ENCODE measurements at regions not wholly inside any gene's neighbourhood (a gene's known extent, or its start where the extent isn't known, plus 50 kb on each side); places are given as distances from the start of the nearest gene placed in this dataset.

DNA sequence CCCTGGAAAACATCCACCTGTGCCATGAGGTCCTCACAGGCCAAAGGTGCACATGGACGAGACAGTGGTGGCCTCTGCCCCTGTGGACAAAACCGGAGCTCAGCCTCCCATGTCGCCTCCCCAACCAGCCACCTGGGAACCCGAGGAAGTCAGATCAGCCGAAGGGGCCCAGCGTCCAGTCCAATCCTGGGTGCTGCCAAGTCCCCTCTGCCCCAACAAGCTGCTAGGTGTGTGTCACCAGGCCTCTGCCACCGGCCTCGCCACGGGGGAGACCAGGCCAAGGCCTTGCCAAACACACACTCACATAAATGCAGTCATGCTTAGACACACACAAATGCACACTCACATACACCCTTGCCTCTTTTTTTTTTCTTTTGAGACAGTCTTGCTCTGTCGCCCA is 167.8 kb downstream of the RBFOX3 start:
- no peak for DNase-seq

- no peak for DNase-seq
These were observed 169.3 kb downstream of the RBFOX3 start for GRCh38 chr17:79441356-79442160.

GRCh38 chr17:79440251-79440650 is 170.6 kb downstream of the RBFOX3 start:
- no peak for DNase-seq

DNA sequence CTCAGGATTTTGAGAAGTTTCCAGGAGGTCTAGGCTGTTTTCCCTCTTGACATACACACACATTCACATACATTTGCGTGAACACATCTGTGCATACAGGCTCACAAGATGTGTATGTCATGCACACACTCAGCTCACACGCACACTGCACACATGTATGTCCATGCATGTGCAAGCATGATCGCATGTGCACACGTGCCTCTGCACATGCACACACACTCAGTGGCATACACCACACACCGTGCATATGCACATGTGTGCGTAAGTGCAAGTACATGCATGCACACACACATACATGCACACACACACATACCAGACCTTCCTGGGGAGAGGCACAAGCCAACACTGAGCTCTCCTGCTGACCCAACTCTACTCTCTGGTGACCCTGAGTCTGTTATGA is 171.4 kb downstream of the RBFOX3 start:
- DNase-seq: no peak

DNA sequence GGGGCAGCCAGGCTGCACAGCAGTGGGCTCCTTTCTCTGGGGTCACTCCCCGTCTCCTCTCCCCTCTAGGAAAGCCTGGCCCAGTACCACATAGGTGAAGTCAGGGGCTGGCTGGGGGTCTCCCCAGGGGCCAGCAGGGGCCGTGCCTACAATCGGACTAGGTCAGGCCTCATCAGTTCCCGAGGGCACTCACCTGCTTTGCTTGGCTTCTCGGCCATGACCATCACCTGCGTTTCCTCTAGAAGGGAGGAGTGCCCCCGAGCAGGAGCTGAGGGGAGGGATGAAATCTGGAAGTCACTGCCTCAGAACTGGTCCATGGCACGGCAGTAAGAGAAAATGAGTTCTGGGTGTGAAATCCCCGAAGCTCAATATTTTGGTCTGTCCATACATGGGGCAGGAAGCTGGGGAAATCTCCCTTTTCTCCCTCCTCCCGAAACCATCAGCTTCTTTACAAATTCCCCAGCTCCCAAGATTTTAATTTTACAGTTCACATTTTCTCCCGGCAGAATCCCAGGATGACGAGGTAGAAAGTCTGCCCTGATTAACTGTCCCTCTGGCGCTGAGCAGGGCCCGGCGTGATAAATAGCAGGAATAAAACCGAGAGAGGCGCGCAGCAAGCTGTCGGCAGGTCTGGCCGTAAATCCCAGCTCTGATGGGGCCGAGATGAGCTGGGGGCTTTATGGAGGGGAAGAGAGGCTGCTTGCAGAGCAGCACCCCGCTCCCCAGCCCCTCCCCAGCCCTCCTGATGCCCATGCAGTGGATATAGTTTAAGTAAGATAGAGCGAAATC is 172.1 kb downstream of the RBFOX3 start:
- DNase-seq: no peak

- no peak for DNase-seq
These were observed 172.8 kb downstream of the RBFOX3 start for GRCh38 chr17:79438058-79438457.

DNA sequence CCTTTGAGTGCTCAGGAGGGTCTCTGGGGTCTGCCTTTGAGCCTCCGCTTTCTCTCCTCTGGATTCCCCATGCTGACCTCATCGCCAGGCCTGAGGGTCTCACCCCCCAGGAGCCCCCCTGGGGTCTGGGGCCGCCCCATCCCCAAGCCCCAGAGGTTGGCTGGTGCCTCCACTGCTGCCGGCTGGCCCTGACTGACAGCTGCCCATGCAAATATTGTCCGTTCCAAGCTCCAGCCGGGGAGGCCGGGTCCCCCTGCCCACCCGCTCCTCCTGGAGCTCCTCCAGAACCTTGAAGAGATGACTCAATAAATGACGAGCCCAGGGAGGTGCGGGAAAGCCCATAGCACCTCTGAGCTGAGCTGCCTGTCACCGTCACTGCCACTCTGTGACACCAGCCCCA is 173.8 kb downstream of the RBFOX3 start:
- DNase-seq: no peak

DNA sequence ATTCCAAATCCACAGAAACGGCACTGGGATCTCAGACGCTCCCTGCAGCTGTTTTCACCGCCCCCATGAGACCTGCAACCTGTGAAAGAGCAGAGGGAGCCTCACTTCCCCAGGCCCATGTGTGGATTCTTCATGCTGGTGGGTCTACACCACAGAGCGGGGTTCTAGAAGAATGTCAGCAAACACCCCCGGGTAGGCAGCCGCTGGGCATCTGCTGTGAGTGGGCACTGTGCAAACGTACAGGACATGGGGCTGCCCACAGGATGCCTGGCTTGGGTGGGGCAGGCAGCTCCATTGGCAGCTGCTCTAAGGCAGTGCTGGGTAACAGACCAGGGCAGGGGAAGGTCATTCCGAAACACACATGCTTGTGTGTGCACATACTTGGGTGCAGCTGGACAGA is 174.9 kb downstream of the RBFOX3 start:
- no peak for DNase-seq

- no peak for DNase-seq
These were observed 175.6 kb downstream of the RBFOX3 start for GRCh38 chr17:79435296-79435695.

DNA sequence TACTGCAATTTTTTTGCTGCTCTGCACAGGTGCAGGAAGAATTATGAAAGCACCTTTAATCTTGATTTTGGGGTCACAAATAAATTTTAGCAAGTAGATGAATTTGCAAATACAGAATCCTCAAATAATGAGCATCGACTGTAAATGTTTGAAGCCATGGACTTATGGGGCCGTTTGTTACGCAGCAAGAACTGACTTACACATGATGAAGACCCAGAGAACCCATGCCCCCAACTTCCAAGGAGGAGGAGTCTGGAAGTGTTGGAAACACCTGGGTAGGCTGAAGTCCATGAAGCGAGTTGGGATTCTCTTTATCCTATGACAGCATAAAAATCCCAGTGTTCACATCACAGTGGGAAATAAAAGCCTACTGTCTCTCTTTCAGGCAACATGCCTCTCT is 176.6 kb downstream of the RBFOX3 start:
- DNase-seq: no peak

DNA sequence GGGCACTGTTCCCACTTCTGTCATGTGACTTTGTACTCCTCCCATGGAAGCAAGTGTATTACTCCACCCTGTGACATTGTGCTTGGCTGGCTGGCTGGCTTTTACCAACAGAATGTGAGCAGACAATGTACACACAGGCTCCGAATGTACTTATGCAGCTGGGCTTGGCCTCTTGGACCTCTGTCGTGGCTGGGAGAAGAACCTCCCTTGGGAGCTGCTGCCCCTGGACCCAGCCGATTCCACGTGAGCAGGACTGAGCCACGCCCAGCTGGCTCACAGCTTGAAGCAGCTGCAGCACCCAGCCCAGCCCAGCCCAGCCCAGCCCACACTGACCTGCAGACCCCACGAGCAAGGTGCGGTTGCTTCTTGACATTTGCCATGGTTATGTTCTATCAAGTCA is 177.5 kb downstream of the RBFOX3 start:
- DNase-seq: no peak

- DNase-seq: no peak
These were observed 179.7 kb downstream of the RBFOX3 start for GRCh38 chr17:79431175-79431574.

DNA sequence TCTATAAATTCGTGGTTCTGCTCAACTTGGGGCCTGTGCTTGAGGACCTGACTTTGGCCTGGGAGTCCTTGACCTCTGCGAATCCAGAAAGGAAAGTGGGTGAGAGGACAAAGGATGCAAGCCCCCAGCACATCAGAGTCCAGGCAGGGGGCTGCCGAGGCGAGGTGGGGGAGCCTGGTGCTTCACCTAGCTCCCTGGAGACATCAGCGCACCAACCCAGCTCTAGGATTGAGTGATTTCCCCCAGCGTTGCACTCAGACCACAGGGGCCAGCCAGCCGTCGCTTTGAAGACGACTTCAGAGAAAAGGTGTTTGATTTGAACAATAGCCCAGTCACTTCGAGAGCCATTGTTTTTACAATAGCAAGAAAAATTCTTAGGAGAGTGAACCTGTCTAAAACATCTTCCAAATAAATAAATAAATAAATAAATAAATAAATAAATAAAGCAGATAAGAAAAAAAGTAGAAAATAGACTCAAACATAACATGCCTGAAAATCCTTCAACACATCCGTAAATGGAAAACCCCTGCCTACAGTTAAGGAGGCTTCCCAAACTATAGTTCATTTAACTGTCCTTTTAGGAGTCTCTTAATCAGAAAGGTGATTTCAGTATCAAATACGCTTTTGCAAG is 180.9 kb downstream of the RBFOX3 start:
- DNase-seq: no peak

GRCh38 chr17:79428988-79429387 is 181.9 kb downstream of the RBFOX3 start:
- DNase-seq: no peak

DNA sequence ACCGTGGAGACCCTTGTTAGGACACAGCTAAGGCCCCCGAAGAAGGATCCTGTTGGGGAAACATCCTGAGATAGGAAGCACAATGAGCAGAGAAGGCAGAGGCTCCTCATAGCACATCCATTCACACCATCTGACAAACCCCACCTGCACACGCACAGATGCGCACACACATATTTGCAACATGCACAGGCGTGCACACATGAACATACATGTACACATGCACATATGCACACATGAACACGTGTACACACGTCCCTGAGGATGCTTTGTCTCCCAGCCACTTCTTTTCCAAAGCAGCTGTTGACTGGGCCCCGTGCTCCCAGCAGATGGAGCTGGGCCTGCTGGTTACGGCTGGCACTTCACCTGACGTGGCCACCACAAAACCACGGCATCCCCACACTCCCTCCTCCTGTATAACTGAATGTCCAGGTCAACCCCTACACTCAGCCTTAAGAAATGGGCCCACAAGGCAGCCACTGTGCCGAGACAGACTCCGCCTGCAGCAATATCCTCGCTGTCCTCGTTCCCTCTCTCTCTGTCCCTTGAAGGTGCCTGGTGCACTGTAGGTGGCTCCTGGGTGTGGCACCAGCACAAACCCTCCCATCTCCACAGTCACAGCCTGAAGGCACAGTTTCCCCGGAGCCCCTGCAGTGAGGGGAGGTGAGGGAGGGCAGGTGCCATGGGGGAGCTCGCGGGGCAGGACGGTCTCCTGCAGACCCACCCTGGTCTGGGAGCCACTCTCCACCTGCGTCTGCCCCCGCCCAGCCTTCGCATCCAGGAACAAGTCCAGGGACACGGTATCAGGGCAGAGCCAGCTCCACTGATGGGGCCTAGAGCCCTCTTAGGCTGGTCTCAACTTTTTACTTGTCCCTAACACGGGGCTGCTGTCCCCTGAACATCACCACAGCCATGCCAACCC is 183.0 kb downstream of the RBFOX3 start:
- no peak for DNase-seq

GRCh38 chr17:79425686-79426085 is 185.2 kb downstream of the RBFOX3 start:
- no peak for DNase-seq

DNA sequence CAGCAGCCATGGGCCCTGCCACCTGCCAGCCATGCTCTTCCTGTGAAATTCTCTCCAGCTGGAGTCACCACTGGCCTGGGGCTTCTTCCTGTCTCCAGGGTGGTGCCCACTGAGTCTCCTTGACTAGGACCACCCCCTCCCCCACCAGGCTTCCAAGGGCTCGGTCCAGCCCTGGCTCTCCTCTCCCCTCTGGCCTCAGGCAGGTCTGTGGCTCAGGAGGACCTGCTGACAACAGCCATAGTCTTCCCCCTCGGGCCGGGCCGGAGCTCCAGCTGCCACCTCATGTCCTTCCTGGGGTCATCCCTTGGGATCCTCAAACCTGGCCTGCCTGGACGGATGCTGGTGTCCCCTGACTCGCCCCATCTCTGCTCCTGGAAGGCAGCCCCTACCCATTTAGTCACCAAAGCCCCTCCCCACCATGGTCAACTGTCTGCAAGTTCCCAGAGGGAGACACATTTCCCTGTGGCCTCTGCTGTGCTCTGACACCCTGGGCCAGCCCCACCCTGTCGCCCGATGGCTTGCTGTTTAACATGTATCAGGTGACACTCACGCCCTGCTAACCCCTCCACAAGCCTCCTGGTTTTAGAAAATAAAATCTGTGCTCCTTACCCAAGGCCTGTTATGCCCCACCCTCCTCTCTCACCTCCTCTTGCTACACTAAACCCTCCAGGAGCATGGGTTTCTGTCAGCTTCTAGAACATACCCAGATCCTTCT is 186.2 kb downstream of the RBFOX3 start:
- DNase-seq: no peak

GRCh38 chr17:79423811-79424465 is 186.9 kb downstream of the RBFOX3 start:
- no peak for DNase-seq

GRCh38 chr17:79422236-79422635 is 188.6 kb downstream of the RBFOX3 start:
- no peak for DNase-seq

DNA sequence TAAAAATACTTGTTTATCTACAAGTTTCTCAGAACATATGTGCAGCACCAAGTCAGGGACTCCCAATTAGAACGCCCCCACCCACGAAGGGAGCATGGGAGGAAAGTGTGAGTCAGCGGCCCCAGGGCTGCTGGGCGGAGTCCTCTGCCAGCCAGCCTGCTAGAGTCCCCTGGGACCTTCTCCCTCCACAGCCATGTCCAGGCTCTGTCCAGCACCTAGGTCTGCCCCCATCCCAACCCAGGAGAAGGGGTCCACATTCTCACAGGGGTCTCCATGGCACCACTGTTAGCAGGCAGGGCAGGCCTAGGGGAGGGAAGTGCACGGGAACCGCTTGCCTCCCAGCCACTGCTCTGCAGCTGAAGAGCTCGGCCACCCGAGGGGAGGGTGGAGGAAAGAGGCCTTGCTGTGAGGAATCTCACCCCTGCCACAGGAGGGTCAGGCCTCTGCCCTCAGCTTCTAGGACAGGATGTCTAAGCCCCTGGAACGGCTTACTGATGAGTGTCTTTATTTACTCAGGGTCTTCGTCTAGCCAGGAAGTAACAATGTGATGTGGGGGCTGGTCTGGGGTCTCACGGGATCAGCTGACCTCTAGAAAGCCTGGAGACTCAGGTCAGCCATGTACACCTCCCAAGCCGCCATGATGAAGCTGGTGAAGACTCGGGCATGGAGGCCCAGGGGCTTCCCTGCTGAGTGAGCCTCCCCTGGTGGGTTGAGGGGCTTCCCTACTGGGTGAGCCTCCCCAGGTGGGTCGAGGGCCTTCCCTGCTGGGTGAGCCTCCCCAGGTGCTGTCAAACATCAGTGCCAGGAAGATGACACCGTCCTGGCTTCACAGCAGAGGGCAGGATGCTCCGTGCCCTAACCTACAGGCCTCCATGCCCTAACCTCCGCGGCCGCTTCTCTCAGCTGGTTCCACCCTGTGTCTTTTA is 190.3 kb downstream of the RBFOX3 start:
- DNase-seq: peak; percentile 65

Data from fibroblast of skin of back (primary cell).